ENCODE measurements at regions not wholly inside any gene's neighbourhood (a gene's known extent, or its start where the extent isn't known, plus 50 kb on each side); places are given as distances from the start of the nearest gene placed in this dataset.

- no peaks in the 10 kb centered on the region for H3K4me1 Mint-ChIP-seq (ENCODE audit: low read depth, unreplicated experiment)
- Histone ChIP-seq H3K9ac (ENCODE audit: low read length) (no peak overlapping the region), H3K9me3 (ENCODE audit: insufficient read depth, low read depth, low read length) (no peaks in the 10 kb centered on the region), H3K36me3 (ENCODE audit: insufficient read depth, low read length) (no peaks in the 10 kb centered on the region), H3K4me3 (ENCODE audit: insufficient read depth, low read depth, low read length) (peak overlapping the region; percentile 28), H3K4me1 (ENCODE audit: insufficient read depth, low read length) (no peaks in the 10 kb centered on the region), H3K4me2 (ENCODE audit: low read length) (peak overlapping the region; percentile 65), H3K27ac (ENCODE audit: low read depth, low read length) (no peak overlapping the region), H3K79me2 (ENCODE audit: insufficient read depth, low read length) (no peaks in the 10 kb centered on the region), H3K27me3 (ENCODE audit: insufficient read depth, low read length) (no peaks in the 10 kb centered on the region), H2AFZ (ENCODE audit: low read depth, low read length) (peak overlapping the region; percentile 52), H4K20me1 (ENCODE audit: insufficient read depth, low read length) (no peaks in the 10 kb centered on the region)
- H3K27me3 Mint-ChIP-seq (ENCODE audit: low read depth, unreplicated experiment) = peaks cover 7% of the 10 kb centered on the region
- DNase-seq (ENCODE audit: low read depth) (no peak), FAIRE-seq (no peak)
- H3K4me3 Mint-ChIP-seq (ENCODE audit: unreplicated experiment) = no peak overlapping the region
- TF ChIP-seq EZH2 (IDR thresholded peaks at IDR 0.05; ENCODE audit: insufficient read depth, low read length) = no peak
- TF ChIP-seq, protein P1, sequence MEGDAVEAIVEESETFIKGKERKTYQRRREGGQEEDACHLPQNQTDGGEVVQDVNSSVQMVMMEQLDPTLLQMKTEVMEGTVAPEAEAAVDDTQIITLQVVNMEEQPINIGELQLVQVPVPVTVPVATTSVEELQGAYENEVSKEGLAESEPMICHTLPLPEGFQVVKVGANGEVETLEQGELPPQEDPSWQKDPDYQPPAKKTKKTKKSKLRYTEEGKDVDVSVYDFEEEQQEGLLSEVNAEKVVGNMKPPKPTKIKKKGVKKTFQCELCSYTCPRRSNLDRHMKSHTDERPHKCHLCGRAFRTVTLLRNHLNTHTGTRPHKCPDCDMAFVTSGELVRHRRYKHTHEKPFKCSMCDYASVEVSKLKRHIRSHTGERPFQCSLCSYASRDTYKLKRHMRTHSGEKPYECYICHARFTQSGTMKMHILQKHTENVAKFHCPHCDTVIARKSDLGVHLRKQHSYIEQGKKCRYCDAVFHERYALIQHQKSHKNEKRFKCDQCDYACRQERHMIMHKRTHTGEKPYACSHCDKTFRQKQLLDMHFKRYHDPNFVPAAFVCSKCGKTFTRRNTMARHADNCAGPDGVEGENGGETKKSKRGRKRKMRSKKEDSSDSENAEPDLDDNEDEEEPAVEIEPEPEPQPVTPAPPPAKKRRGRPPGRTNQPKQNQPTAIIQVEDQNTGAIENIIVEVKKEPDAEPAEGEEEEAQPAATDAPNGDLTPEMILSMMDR (IDR thresholded peaks at IDR 0.05; ENCODE audit: insufficient read depth, low read depth, low read length) = no peak
- peaks cover 4% of the 10 kb centered on the region for H3K9me3 Mint-ChIP-seq (ENCODE audit: unreplicated experiment)
- no peak overlapping the region for H3K27ac Mint-ChIP-seq (ENCODE audit: unreplicated experiment)
- H3K36me3 Mint-ChIP-seq (ENCODE audit: low read depth, unreplicated experiment) = no peaks in the 10 kb centered on the region
These were observed 240.6 kb downstream of the SOX11 start for GRCh38 chr2:5932556-5933469.

GRCh38 chr2:5933669-5934068 is 241.5 kb downstream of the SOX11 start:
- Mint-ChIP-seq H3K4me1 (ENCODE audit: low read depth, unreplicated experiment) (no peaks in the 10 kb centered on the region), H3K27ac (ENCODE audit: unreplicated experiment) (no peak overlapping the region), H3K27me3 (ENCODE audit: low read depth, unreplicated experiment) (peaks cover 7% of the 10 kb centered on the region), H3K9me3 (ENCODE audit: unreplicated experiment) (peaks cover 4% of the 10 kb centered on the region), H3K4me3 (ENCODE audit: unreplicated experiment) (no peak overlapping the region), H3K36me3 (ENCODE audit: low read depth, unreplicated experiment) (no peaks in the 10 kb centered on the region)
- Histone ChIP-seq H3K79me2 (ENCODE audit: insufficient read depth, low read length) (no peaks in the 10 kb centered on the region), H3K27ac (ENCODE audit: low read depth, low read length) (no peak overlapping the region), H3K4me1 (ENCODE audit: insufficient read depth, low read length) (no peaks in the 10 kb centered on the region), H3K9me3 (ENCODE audit: insufficient read depth, low read depth, low read length) (no peaks in the 10 kb centered on the region), H2AFZ (ENCODE audit: low read depth, low read length) (no peak overlapping the region), H4K20me1 (ENCODE audit: insufficient read depth, low read length) (no peaks in the 10 kb centered on the region), H3K9ac (ENCODE audit: low read length) (no peak overlapping the region), H3K4me2 (ENCODE audit: low read length) (no peak overlapping the region), H3K4me3 (ENCODE audit: insufficient read depth, low read depth, low read length) (no peak overlapping the region), H3K36me3 (ENCODE audit: insufficient read depth, low read length) (no peaks in the 10 kb centered on the region), H3K27me3 (ENCODE audit: insufficient read depth, low read length) (no peaks in the 10 kb centered on the region)
- TF ChIP-seq, protein P1 (IDR thresholded peaks at IDR 0.05; ENCODE audit: insufficient read depth, low read depth, low read length) = no peak
- no peak for TF ChIP-seq EZH2 (IDR thresholded peaks at IDR 0.05; ENCODE audit: insufficient read depth, low read length)
- FAIRE-seq = no peak
- DNase-seq (ENCODE audit: low read depth) = no peak

- Mint-ChIP-seq H3K9me3 (ENCODE audit: unreplicated experiment) (no peaks in the 10 kb centered on the region), H3K36me3 (ENCODE audit: low read depth, unreplicated experiment) (no peaks in the 10 kb centered on the region), H3K27ac (ENCODE audit: unreplicated experiment) (no peak overlapping the region), H3K27me3 (ENCODE audit: low read depth, unreplicated experiment) (peaks cover 10% of the 10 kb centered on the region), H3K4me1 (ENCODE audit: low read depth, unreplicated experiment) (no peaks in the 10 kb centered on the region), H3K4me3 (ENCODE audit: unreplicated experiment) (no peak overlapping the region)
- no peaks in the 10 kb centered on the region for H4K20me1 ChIP-seq (ENCODE audit: insufficient read depth, low read length)
- H3K27me3 ChIP-seq (ENCODE audit: insufficient read depth, low read length) = no peaks in the 10 kb centered on the region
- TF ChIP-seq, protein P1 (IDR thresholded peaks at IDR 0.05; ENCODE audit: insufficient read depth, low read depth, low read length) = no peak
- TF ChIP-seq EZH2 (IDR thresholded peaks at IDR 0.05; ENCODE audit: insufficient read depth, low read length) = no peak
- H2AFZ ChIP-seq (ENCODE audit: low read depth, low read length) = no peak overlapping the region
- FAIRE-seq = no peak
- H3K9me3 ChIP-seq (ENCODE audit: insufficient read depth, low read depth, low read length) = no peaks in the 10 kb centered on the region
- no peak overlapping the region for H3K4me2 ChIP-seq (ENCODE audit: low read length)
- no peak overlapping the region for H3K27ac ChIP-seq (ENCODE audit: low read depth, low read length)
- H3K4me3 ChIP-seq (ENCODE audit: insufficient read depth, low read depth, low read length) = no peak overlapping the region
- H3K36me3 ChIP-seq (ENCODE audit: insufficient read depth, low read length) = no peaks in the 10 kb centered on the region
- DNase-seq (ENCODE audit: low read depth) = no peak
- no peaks in the 10 kb centered on the region for H3K79me2 ChIP-seq (ENCODE audit: insufficient read depth, low read length)
- no peak overlapping the region for H3K9ac ChIP-seq (ENCODE audit: low read length)
- H3K4me1 ChIP-seq (ENCODE audit: insufficient read depth, low read length) = no peaks in the 10 kb centered on the region
These were observed 245.1 kb downstream of the SOX11 start for GRCh38 chr2:5937321-5937720.
